ENCODE measurements at regions not wholly inside any gene's neighbourhood (a gene's known extent, or its start where the extent isn't known, plus 50 kb on each side); places are given as distances from the start of the nearest gene placed in this dataset.

DNA sequence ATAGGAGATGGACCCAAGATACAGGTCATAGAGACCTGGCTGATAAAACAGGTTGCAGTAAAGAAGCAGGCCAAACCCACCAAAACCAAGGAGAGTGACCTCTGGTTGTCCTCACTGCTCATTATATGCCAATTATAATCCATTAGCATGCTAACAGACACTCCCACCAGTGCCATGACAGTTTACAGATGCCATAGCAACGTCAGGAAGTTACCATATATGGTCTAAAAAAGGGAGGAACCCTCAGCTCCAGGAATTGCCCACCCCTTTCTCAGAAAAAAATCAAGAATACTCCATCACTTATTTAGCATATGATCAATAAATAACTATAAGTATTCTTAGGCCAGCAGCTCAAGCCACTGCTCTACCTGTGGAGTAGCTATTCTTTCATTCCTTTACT lies 574.7 kb upstream of the ID2 start:
- 64% methylated on average over 1 of the region's 1 CpG; no CpG with 5 or more reads in 1 of the 2 donors for WGBS, 2 donors (ENCODE audit: low coverage in 1 of 2)
- Histone ChIP-seq H3K27me3 (no peaks in the 10 kb centered on the region), H3K9me3 (no peaks in the 10 kb centered on the region), H3K4me1 (no peaks in the 10 kb centered on the region), H3K36me3 (no peaks in the 10 kb centered on the region), H3K4me3 (no peak overlapping the region), H3K27ac (no peak overlapping the region)
- intact Hi-C loops (cut with DNase I; ENCODE audit: low total_unique reads) (no loop called here), in situ Hi-C loops (cut with MboI; ENCODE audit: low pct_ligation_motif_present in 1 of 4, low pct_unique_long_range_greater_than_20kb in 1 of 4, low sequenced_read_pairs in 3 of 4) (no loop called here)
- TF ChIP-seq POLR2A (IDR thresholded peaks at IDR 0.05) (no peak), CTCF (IDR thresholded peaks at IDR 0.05) (no peak), POLR2AphosphoS5 (IDR thresholded peaks at IDR 0.05) (no peak), EP300 (IDR thresholded peaks at IDR 0.05; ENCODE audit: low read depth) (no peak)
- no peak for DNase-seq

DNA sequence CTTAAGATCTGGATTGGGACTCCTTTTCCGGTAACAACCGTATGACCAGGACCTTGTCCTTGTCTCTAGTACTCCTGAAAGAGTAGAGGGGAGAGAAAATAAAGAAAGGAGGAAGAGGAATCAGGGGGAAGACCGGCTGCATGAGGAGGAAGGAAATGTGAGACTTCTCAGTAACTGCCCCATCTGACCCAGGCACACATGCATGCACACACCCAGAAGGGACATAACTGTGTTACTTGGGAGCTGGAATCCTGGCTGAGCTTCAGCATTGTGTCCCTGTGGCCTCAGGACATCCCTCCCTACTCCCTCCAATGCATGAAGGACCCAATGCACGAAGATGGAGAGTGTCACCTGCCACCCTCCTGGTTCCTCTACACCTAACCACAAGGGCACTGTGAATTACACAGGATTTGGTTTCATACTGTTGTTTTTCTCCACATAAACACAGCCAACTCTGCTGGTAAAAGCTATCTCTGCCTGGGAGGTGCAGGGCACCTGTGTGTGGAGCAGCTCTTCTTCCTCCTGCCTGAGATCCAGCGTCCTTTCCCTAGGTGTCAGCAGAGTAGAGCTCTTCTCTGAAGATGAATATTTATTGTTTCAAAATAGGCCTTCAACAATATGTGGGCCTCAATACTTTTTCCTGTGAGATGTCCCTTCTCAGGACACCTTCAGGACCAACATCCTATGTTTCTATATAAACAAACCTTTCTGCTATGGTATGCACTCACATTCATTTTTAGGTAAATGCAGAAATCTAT lies 574.1 kb upstream of the ID2 start:
- DNase-seq: no peak
- H3K27ac ChIP-seq: no peak overlapping the region
- intact Hi-C loops (cut with DNase I; ENCODE audit: low total_unique reads): no loop called here
- no peaks in the 10 kb centered on the region for H3K36me3 ChIP-seq
- no peak overlapping the region for H3K4me3 ChIP-seq
- H3K9me3 ChIP-seq: no peaks in the 10 kb centered on the region
- no peaks in the 10 kb centered on the region for H3K27me3 ChIP-seq
- TF ChIP-seq POLR2AphosphoS5 (IDR thresholded peaks at IDR 0.05): no peak
- no peak for TF ChIP-seq POLR2A (IDR thresholded peaks at IDR 0.05)
- no peak for TF ChIP-seq EP300 (IDR thresholded peaks at IDR 0.05; ENCODE audit: low read depth)
- no peak for TF ChIP-seq CTCF (IDR thresholded peaks at IDR 0.05)
- 85 to 89% methylated on average over 5 of the region's 5 CpGs for WGBS, 2 donors (ENCODE audit: low coverage in 1 of 2)
- H3K4me1 ChIP-seq: no peaks in the 10 kb centered on the region
- in situ Hi-C loops (cut with MboI; ENCODE audit: low pct_ligation_motif_present in 1 of 4, low pct_unique_long_range_greater_than_20kb in 1 of 4, low sequenced_read_pairs in 3 of 4): no loop called here

GRCh38 chr2:8110716-8111115 lies 571.1 kb upstream of the ID2 start:
- DNase-seq: no peak
- no peak overlapping the region for H3K27ac ChIP-seq
- H3K9me3 ChIP-seq: no peaks in the 10 kb centered on the region
- TF ChIP-seq POLR2A (IDR thresholded peaks at IDR 0.05) (no peak), EP300 (IDR thresholded peaks at IDR 0.05; ENCODE audit: low read depth) (no peak), CTCF (IDR thresholded peaks at IDR 0.05) (no peak), POLR2AphosphoS5 (IDR thresholded peaks at IDR 0.05) (no peak)
- 88% methylated on average over 2 of the region's 2 CpGs; no CpG with 5 or more reads in 1 of the 2 donors for WGBS, 2 donors (ENCODE audit: low coverage in 1 of 2)
- no peaks in the 10 kb centered on the region for H3K36me3 ChIP-seq
- no peaks in the 10 kb centered on the region for H3K4me1 ChIP-seq
- no peak overlapping the region for H3K4me3 ChIP-seq
- no peaks in the 10 kb centered on the region for H3K27me3 ChIP-seq
- intact Hi-C loops (cut with DNase I; ENCODE audit: low total_unique reads) (no loop called here), in situ Hi-C loops (cut with MboI; ENCODE audit: low pct_ligation_motif_present in 1 of 4, low pct_unique_long_range_greater_than_20kb in 1 of 4, low sequenced_read_pairs in 3 of 4) (no loop called here)

- no peak for DNase-seq
- Histone ChIP-seq H3K4me3 (no peak overlapping the region), H3K36me3 (no peaks in the 10 kb centered on the region), H3K27ac (no peak overlapping the region), H3K9me3 (no peaks in the 10 kb centered on the region), H3K27me3 (no peaks in the 10 kb centered on the region), H3K4me1 (no peaks in the 10 kb centered on the region)
- in situ Hi-C loops (cut with MboI; ENCODE audit: low pct_ligation_motif_present in 1 of 4, low pct_unique_long_range_greater_than_20kb in 1 of 4, low sequenced_read_pairs in 3 of 4) (no loop called here), intact Hi-C loops (cut with DNase I; ENCODE audit: low total_unique reads) (no loop called here)
- WGBS, 2 donors (ENCODE audit: low coverage in 1 of 2): 66 to 78% methylated on average over 1 of the region's 1 CpG
- TF ChIP-seq POLR2A (IDR thresholded peaks at IDR 0.05) (no peak), POLR2AphosphoS5 (IDR thresholded peaks at IDR 0.05) (no peak), EP300 (IDR thresholded peaks at IDR 0.05; ENCODE audit: low read depth) (no peak), CTCF (IDR thresholded peaks at IDR 0.05) (no peak)
Measured at GRCh38 chr2:8111193-8111592, 570.7 kb upstream of the ID2 start.
